ENCODE measurements at regions not wholly inside any gene's neighbourhood (a gene's known extent, or its start where the extent isn't known, plus 50 kb on each side); places are given as distances from the start of the nearest gene placed in this dataset.

DNA sequence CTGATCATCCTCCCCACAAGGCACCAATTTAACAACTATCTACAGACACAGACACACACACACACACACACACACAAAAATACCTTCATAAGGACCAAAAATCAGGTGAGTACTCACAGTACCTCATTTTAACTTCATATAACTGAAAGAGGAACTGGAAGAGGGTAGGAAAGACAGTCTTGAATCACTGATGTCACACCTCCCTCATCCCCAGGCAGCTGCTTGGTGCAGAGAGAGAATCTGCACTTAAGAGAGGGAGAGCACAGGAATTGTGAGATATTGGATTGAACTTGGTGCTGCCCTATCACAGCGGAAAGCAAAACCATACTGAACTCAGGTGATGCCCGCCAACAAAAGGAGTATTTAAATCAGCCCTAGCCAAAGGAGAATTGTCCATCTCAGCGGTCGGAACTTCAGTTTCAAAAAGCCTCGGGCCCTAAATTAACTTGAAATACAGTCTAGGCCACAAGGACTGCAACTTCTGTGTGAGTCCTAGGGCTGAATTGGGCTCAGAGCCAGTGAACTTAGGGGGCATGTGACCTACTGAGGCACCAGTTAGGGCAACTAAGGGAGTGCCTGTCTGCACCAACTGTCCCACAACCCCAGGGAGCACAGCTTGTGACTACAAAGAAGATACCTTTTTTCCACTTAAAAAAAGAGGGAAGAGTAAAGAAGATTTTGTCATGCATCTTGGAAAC lies 211.1 kb downstream of the LRATD1 start (continued):
- TF ChIP-seq ZBTB33 (IDR thresholded peaks at IDR 0.05; ENCODE audit: extremely low read depth, insufficient replicate concordance, low read length), result no peak

DNA sequence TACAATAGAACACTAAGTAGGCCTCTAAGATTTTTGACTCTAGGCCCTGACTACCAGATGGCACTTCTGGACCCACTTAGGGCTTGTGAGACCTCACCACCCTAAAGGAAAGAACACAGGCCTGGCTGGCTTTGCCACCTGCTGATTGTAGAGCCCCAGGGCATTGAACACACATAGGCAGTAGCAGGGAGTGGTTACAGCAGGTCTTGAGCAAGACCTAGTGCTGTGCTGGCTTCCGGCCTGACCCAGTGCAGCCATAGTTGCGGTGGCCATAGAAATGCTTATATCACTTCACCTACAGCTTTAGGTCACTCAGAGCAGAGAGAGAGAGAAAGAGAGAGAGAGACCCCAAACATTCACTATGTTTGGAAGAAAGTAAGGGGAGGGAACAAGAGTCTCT lies 223.2 kb downstream of the LRATD1 start:
- BruUV-seq (replicated peaks), result no TSS peak
- CTCF ChIA-PET, result no interaction called here
- TF ChIP-seq SRF (IDR thresholded peaks at IDR 0.05; ENCODE audit: low read depth) (no peak), TCF7L2 (IDR thresholded peaks at IDR 0.05; ENCODE audit: borderline replicate concordance, extremely low read depth, insufficient read depth, insufficient read length) (no peak), JUND (IDR thresholded peaks at IDR 0.05) (no peak), CTCF (IDR thresholded peaks at IDR 0.05 in 2 of 3, conservative IDR thresholded peaks at IDR 0.05 in 1 of 3; ENCODE audit: borderline replicate concordance in 1 of 3, insufficient read depth in 1 of 3, low read depth in 2 of 3, low read length in 2 of 3) (no peak), YY1 (IDR thresholded peaks at IDR 0.05; ENCODE audit: extremely low read depth, insufficient replicate concordance, low read depth, low read length) (no peak), EZH2phosphoT487 (IDR thresholded peaks at IDR 0.05; ENCODE audit: borderline replicate concordance) (no peak), POLR2A (IDR thresholded peaks at IDR 0.05; ENCODE audit: borderline replicate concordance, extremely low read depth, insufficient read depth, insufficient read length) (no peak), CBX3 (IDR thresholded peaks at IDR 0.05; ENCODE audit: low read depth) (no peak)
- no peak overlapping the region for H3K4me3 ChIP-seq (replicated peaks in 1 of 2; ENCODE audit: low read depth in 1 of 2, low read length in 2 of 2)
- RAD21 ChIA-PET (ENCODE audit: low non-redundant PET in 1 of 2, low total read pairs in 2 of 2, uncharacterized antibody in 2 of 2, unreplicated experiment in 2 of 2), result no interaction called here
- ATAC-seq, result no peak
- no peaks in the 10 kb centered on the region for H3K9me2 ChIP-seq (ENCODE audit: insufficient read depth)
- no peak overlapping the region for H3K4me2 ChIP-seq (ENCODE audit: low read length)
- no peaks in the 10 kb centered on the region for H3K36me3 ChIP-seq (ENCODE audit: control insufficient read depth in 1 of 2, insufficient read depth in 2 of 2, low read length in 2 of 2)
- H3K4me1 ChIP-seq (ENCODE audit: control insufficient read depth in 1 of 2, insufficient read depth in 2 of 2, low read length in 2 of 2), result no peaks in the 10 kb centered on the region
- no peaks in the 10 kb centered on the region for H3K27me3 ChIP-seq (ENCODE audit: insufficient read depth, low read length)
- H3K79me2 ChIP-seq (ENCODE audit: insufficient read depth, low read length), result no peaks in the 10 kb centered on the region
- H3K9ac ChIP-seq (ENCODE audit: low read length), result no peak overlapping the region
- DNase-seq (ENCODE audit: low read depth, low spot score), result no peak
- no peaks in the 10 kb centered on the region for H4K20me1 ChIP-seq (ENCODE audit: insufficient read depth)
- H3K9me3 ChIP-seq (ENCODE audit: control insufficient read depth in 1 of 2, insufficient read depth in 1 of 2, low read depth in 1 of 2, low read length in 2 of 2), result peaks cover 0 to 3% of the 10 kb centered on the region in 2 experiments; a peak in 2 of 4 replicates
- H3K27ac ChIP-seq (ENCODE audit: low read depth, low read length), result no peak overlapping the region
- H2AFZ ChIP-seq (ENCODE audit: low read depth, low read length, poor library complexity, severe bottlenecking), result no peak overlapping the region
- POLR2A ChIA-PET, result no interaction called here
- intact Hi-C loops (cut with micrococcal nuclease), result no loop called here
